NOMO-1 (cell line): ENCODE measurements at regions not wholly inside any gene's neighbourhood (a gene's known extent, or its start where the extent isn't known, plus 50 kb on each side); places are given as distances from the start of the nearest gene placed in this dataset.
"Not testable (repeated sequence)": the region's sequence is repeated elsewhere in the genome, so short reads cannot be mapped to it uniquely, and the experiment has no call there.

Experiments
- DNase-seq, 2 experiments: peaks; one replicate each; lab custom pipeline; 2025; ENCODE audit not compliant: unreplicated experiment in 2 of 2; lab: John Stamatoyannopoulos, UW

DNA sequence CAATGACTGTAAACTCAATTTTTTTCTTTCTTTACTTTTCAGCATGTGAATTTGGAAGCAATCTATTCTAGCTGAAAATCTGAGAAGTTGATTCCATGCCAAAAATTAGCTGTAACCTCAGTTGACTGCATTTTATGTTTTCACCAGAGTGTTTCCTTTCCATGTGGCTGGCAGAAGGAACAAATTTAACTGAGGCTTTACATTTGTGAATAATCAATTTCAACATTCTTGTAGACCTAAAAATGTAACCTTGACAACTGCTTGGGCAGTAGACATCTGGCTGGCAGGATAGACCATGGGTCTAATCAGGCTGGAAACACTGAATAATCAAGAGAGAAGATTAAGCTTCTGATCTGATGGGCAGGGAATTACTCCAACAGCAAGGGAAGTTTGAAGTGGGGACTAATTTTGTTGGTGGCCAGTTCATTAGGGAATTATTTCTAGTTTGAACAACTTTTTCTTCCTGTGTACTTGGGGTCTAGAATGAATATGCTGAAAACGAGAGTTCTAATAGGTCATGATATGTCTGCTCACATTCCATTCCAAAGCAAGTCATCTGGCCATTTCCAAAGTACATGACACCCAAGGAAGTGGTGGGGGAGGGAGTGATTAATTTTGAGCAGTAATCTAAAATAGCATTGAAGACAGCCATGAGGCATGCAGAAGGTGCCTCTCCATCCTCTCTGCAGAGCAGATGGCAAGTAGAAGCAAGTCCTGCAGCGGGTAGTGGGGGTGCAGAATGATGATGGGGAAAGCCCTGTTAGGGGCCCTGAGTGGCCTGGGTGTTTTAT, 68.2 kb downstream of the ATP23 start:
- DNase-seq: no peak

DNA sequence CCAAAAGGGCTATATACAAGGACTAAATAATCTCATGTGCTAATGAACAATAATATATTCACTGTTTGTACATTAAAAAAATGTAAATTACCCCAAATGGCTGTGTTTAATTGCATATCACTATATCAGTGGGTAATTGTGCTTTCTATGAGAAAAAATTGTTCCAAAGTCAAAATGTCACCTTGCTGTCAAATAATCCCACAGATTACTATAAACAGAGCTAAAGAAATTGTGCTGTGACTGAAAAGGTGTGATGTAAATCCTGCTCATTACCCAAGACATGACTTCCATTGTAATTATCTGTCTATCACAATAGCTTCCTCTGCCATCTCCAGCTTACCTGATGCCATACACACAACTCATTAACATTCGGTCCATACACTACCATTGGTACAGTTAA, 70.3 kb downstream of the ATP23 start:
- no peak for DNase-seq

DNA sequence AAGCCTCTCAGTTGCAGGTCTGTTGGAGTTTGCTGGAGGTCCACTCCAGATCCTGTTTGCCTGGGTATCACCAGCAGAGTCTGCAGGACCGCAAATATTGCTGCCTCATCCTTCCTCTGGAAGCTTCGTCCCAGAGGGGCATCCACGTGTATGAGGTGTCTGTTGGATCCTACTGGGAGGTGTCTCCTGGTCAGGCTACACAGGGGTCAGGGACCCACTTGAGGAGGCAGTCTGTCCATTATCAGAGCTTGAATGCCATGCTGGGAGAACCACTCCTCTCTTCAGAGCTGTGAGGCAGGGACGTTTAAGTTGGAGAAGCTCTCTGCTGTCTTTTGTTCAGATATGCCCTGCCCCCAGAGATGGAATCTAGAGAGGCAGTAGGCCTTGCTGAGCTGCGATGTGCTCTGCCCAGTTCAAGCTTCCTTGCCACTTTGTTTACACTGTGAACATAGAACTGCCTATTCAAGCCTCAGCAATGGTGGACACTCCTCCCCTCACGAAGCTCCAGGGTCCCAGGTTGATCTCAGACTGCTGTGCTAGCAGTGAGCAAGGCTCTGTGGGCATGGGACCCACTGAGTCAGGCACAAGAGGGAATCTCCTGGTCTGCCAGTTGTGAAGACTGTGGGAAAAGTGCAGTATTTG, 81.1 kb downstream of the ATP23 start:
- DNase-seq: not testable (repeated sequence)

DNA sequence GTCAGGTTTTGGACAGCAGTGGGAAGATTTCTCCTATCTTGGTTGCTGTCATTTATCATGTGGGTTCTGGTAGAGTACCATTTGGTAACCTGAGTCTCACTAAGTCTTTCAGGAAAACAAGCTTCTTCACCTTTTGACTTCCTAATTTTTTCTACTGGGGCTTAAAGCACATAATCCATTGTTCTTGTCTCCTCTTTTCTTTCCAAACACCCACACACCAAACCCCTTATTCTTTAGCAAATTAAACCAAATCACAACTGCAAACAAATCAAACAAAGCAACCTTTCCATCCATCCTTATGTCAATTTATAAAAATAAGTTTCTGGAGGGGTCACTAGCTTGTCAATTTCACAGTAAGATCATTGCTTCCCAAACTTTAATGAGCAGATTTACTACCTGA, 84.1 kb downstream of the ATP23 start:
- no peak for DNase-seq

DNA sequence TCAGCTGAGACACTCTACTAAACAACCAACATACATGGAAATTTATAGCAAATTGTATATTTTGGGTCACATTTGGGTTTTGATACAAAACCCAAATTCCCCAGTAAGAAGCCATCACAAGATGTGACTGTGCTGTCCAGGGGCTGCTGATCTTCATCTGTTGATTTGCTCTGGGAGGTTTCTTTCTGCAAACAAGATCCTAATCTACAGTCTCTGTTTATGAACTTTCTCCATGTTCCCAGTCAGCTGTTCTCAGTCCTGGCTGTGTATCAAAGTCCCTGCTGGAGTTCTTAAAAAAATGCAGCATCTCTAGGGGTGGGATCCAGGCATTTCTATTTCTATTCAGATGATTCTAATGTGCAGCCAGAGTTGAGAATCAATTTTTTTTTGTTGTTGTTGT, 85.1 kb downstream of the ATP23 start:
- DNase-seq: no peak

DNA sequence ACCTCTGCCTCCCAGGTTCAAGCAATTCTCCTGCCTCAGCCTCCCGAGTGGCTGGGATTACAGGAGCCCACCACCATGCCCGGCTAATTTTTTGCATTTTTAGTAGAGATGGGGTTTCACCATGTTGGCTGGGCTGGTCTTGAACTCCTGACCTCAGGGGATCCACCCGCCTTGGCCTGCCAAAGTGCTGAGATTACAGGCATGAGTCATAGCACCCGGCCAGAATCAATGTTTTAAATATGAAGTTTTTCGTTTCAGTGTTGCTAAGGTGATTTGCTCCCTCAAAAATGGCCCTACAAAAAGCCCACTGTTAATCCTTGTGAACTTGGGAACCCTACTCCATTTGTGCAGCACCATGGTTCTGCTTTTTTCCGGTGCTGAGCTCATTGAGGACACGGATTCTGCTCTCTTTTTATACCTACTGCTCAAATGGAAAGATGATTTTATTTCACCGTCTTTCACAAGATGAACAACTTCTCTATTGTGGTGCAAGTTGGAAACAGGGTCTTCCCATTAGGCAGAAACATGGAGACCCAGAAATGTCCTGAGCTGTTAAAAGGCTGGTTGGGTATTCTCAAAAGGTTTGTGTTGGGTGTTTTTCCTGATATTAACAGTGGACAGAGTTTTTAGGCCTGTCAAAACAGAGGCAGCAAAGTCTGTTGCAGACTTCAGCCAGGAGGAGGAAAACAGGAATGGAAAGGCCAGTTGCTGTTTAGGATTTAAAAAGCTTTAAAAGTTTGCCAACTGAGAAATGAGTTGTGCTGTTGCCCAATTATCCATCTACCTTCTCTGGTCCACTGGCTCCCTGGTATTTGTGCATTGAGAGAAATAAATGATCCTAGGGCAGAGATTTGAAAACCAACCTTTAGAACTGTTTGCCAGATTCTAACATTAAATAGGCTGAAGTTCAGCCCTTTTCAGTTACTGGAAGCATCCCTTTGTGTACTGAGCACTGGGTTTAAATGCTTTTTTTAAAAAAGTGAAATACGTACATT, 85.8 kb downstream of the ATP23 start:
- no peak for DNase-seq

DNA sequence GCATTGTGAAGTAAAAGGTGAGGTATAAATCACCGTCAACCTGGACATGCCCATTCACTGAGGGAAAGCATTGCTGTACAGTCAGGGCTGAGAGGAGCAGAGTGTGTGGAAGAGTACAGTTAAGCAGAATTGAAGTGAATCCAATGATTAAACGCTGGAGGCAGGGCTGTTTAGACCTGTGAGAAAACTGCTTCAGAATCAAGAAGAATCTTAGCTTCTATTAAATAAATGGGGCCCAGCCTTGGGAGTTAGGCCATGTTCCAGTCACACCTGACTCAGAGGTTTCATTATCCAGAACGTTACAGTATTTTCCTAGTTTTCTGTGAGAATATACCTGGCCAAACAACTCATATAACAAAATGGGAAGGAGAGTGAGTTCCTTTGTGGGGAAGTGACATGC, 86.9 kb downstream of the ATP23 start:
- DNase-seq: no peak

DNA sequence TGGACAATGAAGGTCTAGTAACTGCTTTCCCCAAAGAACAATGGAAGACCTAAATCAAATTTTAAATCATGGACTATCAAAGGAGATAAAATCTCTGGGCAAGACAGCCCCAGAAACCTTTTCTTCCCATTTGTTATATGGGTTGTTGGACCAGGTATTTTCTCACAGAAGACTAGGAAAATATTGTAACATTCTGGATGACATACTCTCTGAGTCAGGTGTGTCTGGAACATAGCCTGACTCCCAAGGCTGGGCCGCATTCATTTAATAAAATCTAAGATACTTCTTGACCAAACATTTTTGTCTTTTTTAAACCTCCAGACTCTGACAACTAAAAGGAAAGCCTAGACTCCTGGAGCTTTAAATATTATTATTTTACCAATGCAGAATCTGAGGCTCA, 87.9 kb downstream of the ATP23 start:
- no peak for DNase-seq

DNA sequence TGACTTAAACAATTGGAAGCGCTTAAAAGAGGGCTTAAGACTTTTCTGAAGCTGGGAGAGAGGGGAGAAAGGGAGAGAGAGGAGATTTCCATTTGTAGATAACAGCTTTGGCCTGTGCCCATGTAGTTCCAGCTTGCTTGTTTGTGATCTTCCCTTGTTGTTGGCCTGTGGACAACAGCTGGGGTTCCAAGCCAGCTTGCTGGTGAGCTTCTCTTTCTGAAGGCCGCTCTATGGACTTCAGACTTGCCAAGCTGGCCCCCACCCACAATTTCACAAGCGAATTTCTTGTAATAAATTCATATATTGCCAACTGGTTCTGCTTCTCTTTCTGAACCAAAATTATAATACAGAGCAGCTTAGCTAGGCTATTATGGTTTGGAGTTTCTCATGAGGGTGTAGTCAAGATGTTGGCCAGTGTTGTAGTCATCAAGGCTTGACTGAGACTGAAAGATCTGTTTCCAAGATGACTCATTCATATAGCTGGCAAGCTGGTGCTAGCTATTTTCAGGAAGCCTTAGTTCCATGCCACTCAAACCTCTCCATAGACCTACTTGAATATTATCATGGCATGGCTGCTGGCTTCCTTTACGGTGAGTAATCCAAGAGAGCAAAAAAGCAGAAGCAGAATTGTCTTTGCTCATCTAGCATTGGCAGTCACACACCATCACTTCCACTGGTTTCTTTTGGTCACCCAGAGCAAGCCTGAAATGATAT, 89.4 kb downstream of the ATP23 start:
- DNase-seq: no peak

DNA sequence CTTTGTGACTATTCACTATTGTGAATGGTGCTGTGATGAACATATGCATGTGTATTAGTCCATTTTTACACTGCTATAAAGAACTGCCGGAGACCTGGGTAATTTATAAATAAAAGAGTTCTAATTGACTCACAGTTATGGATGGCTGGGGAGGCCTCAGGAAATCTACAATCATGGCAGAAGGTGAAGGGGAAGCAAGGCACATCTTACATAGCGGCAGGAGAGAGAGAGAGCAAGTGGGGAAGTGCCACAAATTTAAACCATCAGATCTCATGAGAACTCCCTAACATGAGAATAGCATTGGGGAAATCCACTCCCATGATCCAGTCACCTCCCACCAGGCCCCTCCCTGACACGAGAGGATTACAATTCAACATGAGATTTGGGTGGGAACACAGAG, 90.8 kb downstream of the ATP23 start:
- no peak for DNase-seq

DNA sequence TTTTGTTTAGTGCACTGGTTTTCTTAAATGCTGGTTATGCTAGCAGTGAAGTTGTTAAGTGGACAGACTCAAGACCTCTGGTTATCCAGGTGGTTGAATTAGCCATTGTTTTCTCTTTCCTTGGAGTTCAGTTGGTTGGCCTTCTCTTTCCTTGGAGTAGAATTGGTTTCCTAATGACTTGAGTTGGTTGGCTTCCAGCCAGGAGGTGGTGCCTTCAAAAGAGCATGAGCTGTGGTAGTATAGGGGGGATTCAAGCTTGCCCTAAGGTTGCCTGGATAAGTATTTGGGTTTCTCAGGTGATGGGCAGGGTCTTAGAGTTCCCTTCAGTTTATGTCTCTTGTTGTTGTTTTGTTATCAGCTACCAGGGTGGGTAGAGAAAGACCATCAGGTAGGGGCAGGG, 92.5 kb downstream of the ATP23 start:
- no peak for DNase-seq

DNA sequence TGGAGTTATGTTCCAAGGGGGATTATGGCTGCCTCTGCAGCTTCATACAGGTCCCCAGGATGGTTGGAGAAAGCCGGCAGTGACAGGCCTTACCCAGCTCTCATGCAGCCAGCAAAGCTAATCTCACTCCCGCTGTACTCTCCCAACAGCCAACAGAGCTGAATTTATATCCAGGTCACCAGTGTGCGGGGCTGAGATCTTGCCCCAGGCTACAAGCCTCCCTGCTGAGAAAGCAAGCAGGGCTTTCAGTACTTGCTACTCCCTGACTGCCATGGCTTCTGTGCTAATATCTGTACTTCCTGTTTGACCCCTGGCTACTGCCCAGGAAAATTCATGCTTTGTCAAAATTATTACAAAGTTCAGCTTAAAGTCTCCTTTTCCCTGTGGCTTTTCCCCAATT, 92.9 kb downstream of the ATP23 start:
- DNase-seq: no peak

DNA sequence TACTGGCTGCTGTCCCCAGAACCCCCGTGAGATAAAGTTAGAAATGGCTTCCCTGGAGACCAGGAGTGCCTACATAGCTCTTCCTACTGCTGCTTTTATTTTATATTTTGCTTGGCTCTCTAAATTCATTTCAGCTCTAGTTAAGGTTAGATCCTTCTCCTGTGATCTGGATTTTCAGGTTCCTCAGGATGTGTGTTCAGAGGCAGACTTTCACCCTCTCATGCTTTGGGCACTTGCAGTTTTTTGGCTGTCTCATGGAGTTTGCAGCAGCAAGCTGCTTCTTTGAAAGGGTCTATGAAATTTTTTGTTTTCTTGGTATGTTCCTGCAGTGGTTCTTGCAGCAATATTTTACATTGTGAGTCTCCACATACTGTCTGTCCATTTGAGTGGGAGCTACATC, 93.3 kb downstream of the ATP23 start:
- no peak for DNase-seq

DNA sequence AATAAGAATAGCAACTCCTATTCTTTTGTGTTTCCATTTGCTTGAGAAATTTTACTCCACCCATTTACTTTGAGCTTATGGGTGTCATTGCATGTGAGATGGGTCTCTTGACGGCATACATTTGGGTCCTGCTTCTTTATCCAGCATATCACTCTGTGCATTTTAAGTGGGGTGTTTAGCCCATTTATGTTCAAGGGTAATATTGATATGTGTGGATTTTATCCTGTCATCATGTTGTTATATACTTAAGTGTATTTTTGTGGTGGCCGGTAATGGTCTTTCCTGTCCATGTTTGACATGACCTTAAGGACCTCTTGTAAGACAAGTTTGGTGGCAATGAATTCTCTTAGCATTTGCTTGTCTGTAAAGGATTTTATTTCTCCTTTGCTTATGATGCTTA, 100.1 kb downstream of the ATP23 start:
- DNase-seq: no peak

DNA sequence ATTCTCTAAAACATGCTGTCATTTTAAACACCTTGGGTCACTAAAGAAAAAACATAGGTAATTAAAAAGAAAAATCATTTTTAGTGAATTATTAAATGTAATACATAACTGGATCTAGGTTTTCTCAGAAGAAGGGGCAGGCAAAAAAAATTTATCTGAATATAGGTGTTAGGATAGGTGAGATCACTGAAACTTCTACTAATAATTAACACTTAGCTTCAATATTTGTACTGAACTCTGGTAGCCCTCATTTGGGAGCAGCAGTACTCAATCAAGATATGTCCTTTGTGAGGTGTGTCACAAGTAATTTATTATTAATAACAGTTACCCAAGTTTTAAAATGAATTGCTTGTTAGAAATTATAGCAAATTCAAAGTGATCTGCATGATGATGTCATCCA, 103.6 kb downstream of the ATP23 start:
- no peak for DNase-seq

DNA sequence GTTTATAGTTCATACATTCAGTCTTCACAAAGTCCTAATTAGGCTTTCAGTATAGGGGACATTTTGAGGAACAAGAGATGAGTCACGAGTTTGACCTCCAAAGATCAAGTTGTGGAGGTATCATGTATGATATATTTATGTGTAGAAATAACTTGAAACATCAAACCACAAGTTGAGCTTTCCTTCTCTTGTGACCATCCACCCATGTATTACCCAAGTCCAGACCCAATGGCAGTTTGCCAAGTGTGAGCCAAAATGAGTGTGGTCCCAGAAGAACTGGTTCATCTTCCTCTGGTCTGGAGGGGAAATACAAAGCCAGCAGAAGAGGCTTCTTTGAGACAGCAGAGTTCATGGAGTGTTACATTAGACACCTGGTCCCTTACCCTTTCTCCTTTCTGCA, 104.9 kb downstream of the ATP23 start:
- DNase-seq: peak; percentile 81 to 97

DNA sequence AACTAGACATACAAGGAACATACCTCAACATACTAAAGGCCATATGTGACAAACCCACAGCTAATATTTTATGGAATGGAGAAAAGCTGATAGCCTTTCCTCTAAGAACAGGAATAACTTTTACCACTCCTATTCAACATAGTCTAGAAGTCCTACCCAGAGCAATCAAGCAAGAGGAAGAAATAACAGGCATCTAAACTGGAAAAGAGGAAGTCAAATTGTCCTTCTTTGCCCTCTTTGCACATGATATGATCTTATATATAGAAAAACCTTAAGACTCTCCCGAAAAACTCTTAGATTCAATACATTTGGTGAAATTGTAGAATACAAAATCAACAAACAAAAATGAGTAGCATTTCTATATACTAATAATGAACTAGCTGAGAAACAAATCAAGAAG, 110.0 kb downstream of the ATP23 start:
- peak in 1 of 2 experiments; percentile 27 for DNase-seq

DNA sequence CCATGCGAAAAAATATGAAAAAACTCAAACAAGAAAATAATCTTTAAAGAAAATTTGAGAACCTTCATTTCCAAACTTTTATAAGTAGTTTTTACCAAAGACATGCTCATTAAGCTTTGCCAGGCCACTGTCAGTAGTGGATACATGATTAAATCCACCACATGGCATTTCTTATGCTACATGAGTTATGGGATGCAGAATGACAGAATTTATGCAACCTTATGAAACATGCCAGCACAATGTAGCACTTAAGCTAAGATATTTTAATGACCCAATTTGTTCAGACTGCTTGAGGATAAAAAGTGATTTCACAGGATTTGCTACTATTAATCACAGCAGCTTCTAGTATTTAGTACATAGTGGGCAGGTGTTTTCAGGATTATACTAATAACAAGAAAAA, 123.3 kb downstream of the ATP23 start:
- no peak for DNase-seq

DNA sequence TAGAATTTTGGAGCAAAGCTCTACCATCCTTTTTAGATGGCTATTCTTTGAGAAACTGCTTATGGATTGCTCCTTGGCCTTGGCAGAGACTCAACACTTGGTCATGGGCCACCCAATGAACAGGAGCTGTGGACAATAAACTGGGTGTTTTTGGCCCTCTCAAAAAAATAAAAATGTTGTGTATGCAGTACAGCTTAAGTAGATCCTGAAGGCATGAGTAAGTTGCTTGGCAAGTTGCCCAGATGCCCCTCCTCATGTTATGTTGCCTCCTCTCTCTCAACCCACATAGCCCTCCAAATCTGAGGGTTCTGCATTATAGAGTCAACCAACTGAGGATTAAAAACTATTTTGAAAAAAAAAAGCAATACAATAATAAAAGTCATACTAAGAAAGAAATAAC, 124.9 kb downstream of the ATP23 start:
- no peak for DNase-seq

DNA sequence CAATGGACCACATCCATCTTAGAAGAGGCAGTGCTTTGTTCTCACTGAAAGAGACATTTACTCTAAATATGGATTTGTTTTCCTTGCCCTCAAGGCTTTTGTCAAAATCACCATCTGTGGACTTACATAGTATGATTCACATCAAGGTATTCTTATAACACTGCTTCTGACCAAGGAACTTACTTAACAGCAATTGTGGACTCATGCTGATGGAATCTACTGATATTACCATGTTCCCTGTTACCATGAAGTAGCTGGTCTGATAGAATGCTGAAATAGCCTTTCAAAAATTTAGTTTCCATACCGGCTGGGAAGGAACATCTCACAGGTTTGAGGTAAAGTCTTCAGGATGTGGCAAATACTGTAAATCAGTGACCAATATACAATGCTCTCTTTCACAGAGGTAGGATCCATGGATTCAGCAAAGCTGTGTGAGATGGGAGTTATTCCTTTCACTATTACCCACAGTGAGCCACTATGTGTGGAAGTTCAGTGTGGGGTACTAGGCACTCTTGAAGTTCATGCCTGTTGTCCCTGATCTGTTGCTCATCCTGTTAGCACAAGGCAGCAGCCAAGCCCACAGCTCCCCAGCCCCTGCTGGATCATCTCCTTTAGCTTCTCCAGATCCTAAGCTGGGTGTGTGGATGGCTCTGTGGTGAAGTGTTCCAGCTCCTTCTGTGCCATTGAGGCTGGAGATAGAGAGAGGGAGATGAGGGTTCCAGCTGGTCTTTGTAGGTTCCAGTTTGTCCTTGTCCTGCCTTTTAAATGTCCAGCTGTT, 126.4 kb downstream of the ATP23 start:
- no peak for DNase-seq
